AG20443 (cell line): ENCODE measurements at regions not wholly inside any gene's neighbourhood (a gene's known extent, or its start where the extent isn't known, plus 50 kb on each side); places are given as distances from the start of the nearest gene placed in this dataset.
A peak's percentile ranks its signal among the peaks of the same experiment; 100 is the strongest.

Source experiments
- DNase-seq: peaks from one replicate; pipeline ENCODE4 v3.0.0; 2012; ENCODE audit warnings: low spot score, mixed read lengths

- no peak for DNase-seq
These were observed 60.4 kb upstream of the HAO2 start for GRCh38 chr1:119308130-119308700.

- no peak for DNase-seq
These were observed 59.8 kb upstream of the HAO2 start for GRCh38 chr1:119308806-119309205.

GRCh38 chr1:119310301-119310700 is 58.3 kb upstream of the HAO2 start:
- no peak for DNase-seq

- DNase-seq = no peak
These were observed 56.1 kb upstream of the HAO2 start for GRCh38 chr1:119312500-119312899.

- DNase-seq = no peak
These were observed 54.4 kb upstream of the HAO2 start for GRCh38 chr1:119314001-119314796.

- DNase-seq = peak; percentile 46
These were observed 51.6 kb upstream of the HAO2 start for GRCh38 chr1:119316870-119317416.

GRCh38 chr1:119318466-119319309 is 49.9 kb upstream of the HAO2 start:
- DNase-seq = no peak
